Endothelial cell of umbilical vein (primary cell): ENCODE measurements at regions not wholly inside any gene's neighbourhood (a gene's known extent, or its start where the extent isn't known, plus 50 kb on each side); places are given as distances from the start of the nearest gene placed in this dataset.

Experiments
- BruUV-seq: library from RNA; stranded (reverse); fragments of 400-500 nt; replicated peaks from 2 replicates; lab custom pipeline; 2021; lab: Mats Ljungman, UMichigan
- CTCF ChIA-PET: fragments of 300-600, 350-600 bp; sonication (Branson Sonifier 250); formaldehyde crosslinking; loops from one replicate; lab custom pipeline; 2021; ENCODE audit warnings: antibody characterized with exemption, inconsistent platforms; lab: Charles Lee
- POLR2A ChIA-PET: fragments of 300-600, 350-600 bp; sonication (Branson Sonifier 250); formaldehyde crosslinking; loops from one replicate; lab custom pipeline; 2021; ENCODE audit warnings: antibody characterized with exemption, inconsistent platforms; lab: Charles Lee
- DNase-seq: peaks from one replicate; pipeline ENCODE4 v3.0.0-alpha.2; 2011; ENCODE audit warnings: low read depth, low spot score
- FAIRE-seq: peaks from 2 replicates; lab custom pipeline; 2011; peaks lifted over from hg19 to GRCh38; lab: Jason Lieb, UNC
- H2AFZ ChIP-seq: 2 replicates; pipeline ENCODE4 v1.6.0; 2012; ENCODE audit warnings: low read depth, low read length, control low read depth, inconsistent platforms
- H3K27ac ChIP-seq: 2 replicates; pipeline ENCODE4 v1.5.1; 2011; ENCODE audit warnings: low read depth, mild to moderate bottlenecking, control low read depth, low read length, moderate library complexity; ENCODE audit not compliant: insufficient read depth
- H3K27me3 ChIP-seq, 2 experiments: 2 replicates each; pipeline versions ENCODE4 v1.6.0 to v1.6.1; 2011; ENCODE audit warnings: low read length in 2 of 2, mixed read lengths in 1 of 2; ENCODE audit not compliant: control insufficient read depth in 2 of 2, insufficient read depth in 2 of 2
- H3K36me3 ChIP-seq, 2 experiments: 2 replicates in 1 of 2; 3 replicates in 1 of 2; pipeline ENCODE4 v1.5.1; 2011; ENCODE audit warnings: low read length in 2 of 2, mild to moderate bottlenecking in 1 of 2, moderate library complexity in 1 of 2; ENCODE audit not compliant: control insufficient read depth in 2 of 2, insufficient read depth in 2 of 2; ENCODE audit errors: extremely low read depth in 1 of 2
- H3K4me1 ChIP-seq: 3 replicates; pipeline ENCODE4 v1.5.1; 2011; ENCODE audit warnings: mild to moderate bottlenecking, low read length; ENCODE audit not compliant: control insufficient read depth, insufficient read depth; ENCODE audit errors: extremely low read depth
- H3K4me2 ChIP-seq: 2 replicates; pipeline ENCODE4 v1.6.1; 2011; ENCODE audit warnings: low read length, control low read depth, mixed read lengths; ENCODE audit not compliant: insufficient read depth
- H3K4me3 ChIP-seq, 3 experiments: fragments of 200-600 bp in 1 of 3; sonication (generic), shearing (Covaris generic) in 1 of 3; replicated peaks in 1 of 3; 2 replicates each; pipeline ENCODE4 v1.5.1; 2011 to 2016; ENCODE audit warnings: control low read depth in 3 of 3, low read length in 3 of 3, mild to moderate bottlenecking in 2 of 3, inconsistent platforms in 1 of 3, low read depth in 1 of 3, moderate library complexity in 1 of 3; ENCODE audit not compliant: insufficient read depth in 1 of 3
- H3K79me2 ChIP-seq: 2 replicates; pipeline ENCODE4 v1.6.0; 2012; ENCODE audit warnings: low read length, inconsistent platforms; ENCODE audit not compliant: control insufficient read depth, insufficient read depth
- H3K9ac ChIP-seq: replicated peaks from 2 replicates; pipeline ENCODE3; 2011; ENCODE audit warnings: low read length, control low read depth; ENCODE audit not compliant: insufficient read depth; ENCODE audit errors: extremely low read depth
- H3K9me1 ChIP-seq: replicated peaks from 3 replicates; pipeline ENCODE4 v1.6.0; 2011; ENCODE audit warnings: mild to moderate bottlenecking, low read length; ENCODE audit not compliant: control insufficient read depth, insufficient read depth; ENCODE audit errors: extremely low read depth
- H3K9me3 ChIP-seq: replicated peaks from 2 replicates; pipeline ENCODE4 v1.5.1; 2012; ENCODE audit warnings: low read length, inconsistent platforms; ENCODE audit not compliant: control insufficient read depth, insufficient read depth
- H4K20me1 ChIP-seq: replicated peaks from 2 replicates; pipeline ENCODE3; 2011; ENCODE audit warnings: mild to moderate bottlenecking, low read length; ENCODE audit not compliant: control insufficient read depth, insufficient read depth; ENCODE audit errors: extremely low read depth
- CTCF ChIP-seq, 2 donors: IDR thresholded peaks; 1 replicate in 1 of 2; 2 replicates in 1 of 2; pipeline ENCODE4 v1.5.1; 2011; ENCODE audit warnings: low read length in 2 of 2, mild to moderate bottlenecking in 2 of 2, moderate library complexity in 2 of 2, control low read depth in 1 of 2, inconsistent platforms in 1 of 2, low read depth in 1 of 2; ENCODE audit not compliant: insufficient read depth in 1 of 2; ENCODE audit errors: extremely low read depth in 1 of 2
- EZH2 ChIP-seq: IDR thresholded peaks from 2 replicates; pipeline ENCODE4 v1.6.1; 2012; ENCODE audit warnings: borderline replicate concordance, low read depth, mild to moderate bottlenecking, moderate library complexity, low read length, inconsistent platforms; ENCODE audit not compliant: severe bottlenecking
- GATA2 ChIP-seq: IDR thresholded peaks from 2 replicates; pipeline ENCODE4 v1.7.0; 2011; ENCODE audit warnings: low read depth, mild to moderate bottlenecking, moderate library complexity, mixed read lengths, low read length; ENCODE audit not compliant: insufficient read length, insufficient read depth
- JUN ChIP-seq: IDR thresholded peaks from 2 replicates; pipeline ENCODE4 v1.6.1; 2011; ENCODE audit warnings: borderline replicate concordance, low read depth; ENCODE audit not compliant: insufficient read length, insufficient read depth
- MAX ChIP-seq: IDR thresholded peaks from 2 replicates; pipeline ENCODE4 v1.6.1; 2011; ENCODE audit not compliant: insufficient read depth, insufficient read length
- MYC ChIP-seq: IDR thresholded peaks from one replicate; pipeline ENCODE4 v1.6.1; 2011; ENCODE audit warnings: mild to moderate bottlenecking, low read depth, low read length
- POLR2AphosphoS5 ChIP-seq: IDR thresholded peaks from 2 replicates; pipeline ENCODE4 v1.6.1; 2012; ENCODE audit warnings: low read depth, mild to moderate bottlenecking, control low read depth, low read length, moderate library complexity; ENCODE audit not compliant: insufficient read depth
- dilution Hi-C: fragments of 300-500 bp; cut with MboI; formaldehyde crosslinking; loops from one replicate; pipeline ENCODE4 v1.15.0; 2019; ENCODE audit warnings: low sequenced_read_pairs; ENCODE audit not compliant: extremely low pct_ligation_motif_present
- intact Hi-C: fragments of 100-400 bp; cut with micrococcal nuclease; formaldehyde crosslinking; loops from one replicate; pipeline ENCODE4 v1.10.0; 2022

- no peak for FAIRE-seq
These were observed 63.6 kb upstream of the SPEF2 start for GRCh38 chr5:35554016-35554415.

More at GRCh38 chr5:35554016-35554415, 63.6 kb upstream of the SPEF2 start:
- Histone ChIP-seq H4K20me1 (no peaks in the 10 kb centered on the region), H3K79me2 (no peaks in the 10 kb centered on the region), H3K4me3 (no peak overlapping the region), H3K4me2 (no peak overlapping the region), H2AFZ (no peak overlapping the region), H3K9ac (no peak overlapping the region), H3K27me3 (no peaks in the 10 kb centered on the region), H3K4me1 (no peaks in the 10 kb centered on the region), H3K27ac (no peak overlapping the region), H3K9me1 (no peaks in the 10 kb centered on the region), H3K9me3 (no peaks in the 10 kb centered on the region), H3K36me3 (no peaks in the 10 kb centered on the region)
- ChIA-PET CTCF (no interaction called here), POLR2A (no interaction called here)
- no TSS peak for BruUV-seq
- dilution Hi-C loops: no loop called here
- TF ChIP-seq MYC (no peak), GATA2 (no peak), CTCF (IDR thresholded peaks at IDR 0.05; ENCODE audit: extremely low read depth in 1 of 2, insufficient read depth in 1 of 2, low read depth in 1 of 2, low read length in 2 of 2) (no peak), JUN (no peak), EZH2 (no peak), POLR2AphosphoS5 (no peak), MAX (no peak)
- intact Hi-C loops: no loop called here
- no peak for DNase-seq
